ENCODE measurements at regions not wholly inside any gene's neighbourhood (a gene's known extent, or its start where the extent isn't known, plus 50 kb on each side); places are given as distances from the start of the nearest gene placed in this dataset.
A peak's percentile ranks its signal among the peaks of the same experiment; 100 is the strongest.
"Not testable (repeated sequence)": the region's sequence is repeated elsewhere in the genome, so short reads cannot be mapped to it uniquely, and the experiment has no call there.

GRCh38 chr2:61626827-61627226 is 88.7 kb upstream of the XPO1 start:
- DNase-seq (ENCODE audit: low spot score), result no peak

GRCh38 chr2:61623747-61624146 is 85.6 kb upstream of the XPO1 start:
- DNase-seq (ENCODE audit: low spot score), result no peak

GRCh38 chr2:61620244-61621159 is 82.3 kb upstream of the XPO1 start:
- DNase-seq (ENCODE audit: low spot score), result peak; percentile 77

GRCh38 chr2:61619561-61619960 is 81.4 kb upstream of the XPO1 start:
- DNase-seq (ENCODE audit: low spot score), result no peak

GRCh38 chr2:61617610-61618009 is 79.5 kb upstream of the XPO1 start:
- DNase-seq (ENCODE audit: low spot score), result no peak

GRCh38 chr2:61605245-61605644 is 67.1 kb upstream of the XPO1 start:
- no peak for DNase-seq (ENCODE audit: low spot score)

- DNase-seq (ENCODE audit: low spot score), result no peak
Observed at GRCh38 chr2:61604433-61604832, 66.3 kb upstream of the XPO1 start.

GRCh38 chr2:61598515-61599156 is 60.5 kb upstream of the XPO1 start:
- peak; percentile 37 for DNase-seq (ENCODE audit: low spot score)

GRCh38 chr2:61597300-61598289 is 59.4 kb upstream of the XPO1 start:
- no peak for DNase-seq (ENCODE audit: low spot score)

GRCh38 chr2:61594201-61594600 is 56.0 kb upstream of the XPO1 start:
- DNase-seq (ENCODE audit: low spot score), result not testable (repeated sequence)

GRCh38 chr2:61593648-61594047 is 55.5 kb upstream of the XPO1 start:
- DNase-seq (ENCODE audit: low spot score), result not testable (repeated sequence)

GRCh38 chr2:61590214-61590613 is 52.1 kb upstream of the XPO1 start:
- no peak for DNase-seq (ENCODE audit: low spot score)

GRCh38 chr2:61588566-61588965 is 50.4 kb upstream of the XPO1 start:
- no peak for DNase-seq (ENCODE audit: low spot score)

Measured in H4 (cell line).